ENCODE measurements at regions not wholly inside any gene's neighbourhood (a gene's known extent, or its start where the extent isn't known, plus 50 kb on each side); places are given as distances from the start of the nearest gene placed in this dataset. TPM values are rescaled to one million over a fixed set of nuclear protein-coding genes. Genes with fewer than 3 reads are reported as not detected.

DNA sequence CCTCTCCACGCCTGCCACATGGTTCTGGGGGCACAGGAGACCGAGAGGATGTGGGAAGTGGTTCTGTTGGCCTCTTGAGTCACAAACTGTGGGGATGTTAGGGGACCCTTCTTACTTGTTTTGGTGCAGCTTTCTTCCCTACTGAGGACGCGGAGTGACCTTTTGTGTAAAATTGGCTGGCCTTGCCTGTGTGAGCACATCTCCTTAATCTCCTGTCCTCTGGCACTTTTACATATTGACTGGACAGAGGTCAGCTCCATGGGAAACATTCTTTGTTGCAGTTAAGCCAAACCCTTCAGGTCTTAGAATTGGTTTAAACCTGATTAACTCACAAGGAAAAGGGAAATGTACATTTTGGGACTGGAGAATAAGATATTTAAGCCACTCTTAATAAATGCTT, 51.2 kb upstream of the TENM4 start (continued):
- TF ChIP-seq PRDM10 (CRISPR knock-in tag; IDR thresholded peaks at IDR 0.05; ENCODE audit: low read depth) (no peak), ZKSCAN5 (CRISPR knock-in tag; IDR thresholded peaks at IDR 0.05) (no peak), NR1H2 (CRISPR knock-in tag; IDR thresholded peaks at IDR 0.05; ENCODE audit: borderline replicate concordance, low read depth) (no peak), E2F1 (CRISPR knock-in tag; IDR thresholded peaks at IDR 0.05) (no peak), GPN1 (CRISPR knock-in tag; IDR thresholded peaks at IDR 0.05; ENCODE audit: borderline replicate concordance) (no peak), ZNF746 (CRISPR knock-in tag; IDR thresholded peaks at IDR 0.05) (no peak), ZNF414 (CRISPR knock-in tag; IDR thresholded peaks at IDR 0.05) (no peak), HMGXB4 (CRISPR knock-in tag; IDR thresholded peaks at IDR 0.05; ENCODE audit: borderline replicate concordance in 1 of 2, low read depth in 1 of 2) (no peak), ZNF629 (CRISPR knock-in tag; conservative IDR thresholded peaks at IDR 0.05) (no peak)

Small RNA genes lying in the stretch of these regions (microRNA-seq; reads per million reads assigned to microRNA genes)
- gene MIR4300, result not detected

Small RNA genes lying in the stretch of these regions (small RNA-seq; reads per million reads assigned to genes)
- gene AP002802.2 (ENCODE audit: insufficient read depth in 2 of 3, insufficient read length in 3 of 3, low read depth in 2 of 3, low replicate concordance in 1 of 3) (0 reads per million in 3 experiments), gene MIR4300 (ENCODE audit: insufficient read depth in 2 of 3, insufficient read length in 3 of 3, low read depth in 2 of 3, low replicate concordance in 1 of 3) (0 reads per million in 3 experiments), gene MTND4LP18 (ENCODE audit: insufficient read depth in 2 of 3, insufficient read length in 3 of 3, low read depth in 2 of 3, low replicate concordance in 1 of 3) (0 reads per million in 3 experiments), gene RNU6-544P (ENCODE audit: insufficient read depth in 2 of 3, insufficient read length in 3 of 3, low read depth in 2 of 3, low replicate concordance in 1 of 3) (0 reads per million in 3 experiments)
